ENCODE measurements at regions not wholly inside any gene's neighbourhood (a gene's known extent, or its start where the extent isn't known, plus 50 kb on each side); places are given as distances from the start of the nearest gene placed in this dataset.

DNA sequence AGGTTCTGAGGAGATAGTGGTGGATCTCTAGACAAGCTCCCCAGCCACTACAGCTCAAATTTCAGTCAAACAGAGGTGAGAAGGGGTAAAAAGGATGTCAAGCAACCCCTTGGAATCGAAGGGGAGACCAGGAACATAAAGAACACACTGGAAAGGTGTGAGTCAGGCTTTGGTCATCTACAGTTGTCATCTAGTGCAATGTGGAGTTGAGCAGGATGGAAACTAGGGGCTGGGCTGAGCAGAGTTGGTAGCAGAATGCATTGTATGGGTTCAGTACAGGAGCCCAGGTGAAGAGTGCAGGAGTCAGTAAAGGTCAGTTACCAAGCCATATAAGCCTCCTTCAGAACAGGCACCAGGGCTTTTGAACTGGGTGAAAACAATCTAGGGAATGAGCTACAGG lies 52.7 kb upstream of the VAV3 start:
- TF ChIP-seq, protein P1, sequence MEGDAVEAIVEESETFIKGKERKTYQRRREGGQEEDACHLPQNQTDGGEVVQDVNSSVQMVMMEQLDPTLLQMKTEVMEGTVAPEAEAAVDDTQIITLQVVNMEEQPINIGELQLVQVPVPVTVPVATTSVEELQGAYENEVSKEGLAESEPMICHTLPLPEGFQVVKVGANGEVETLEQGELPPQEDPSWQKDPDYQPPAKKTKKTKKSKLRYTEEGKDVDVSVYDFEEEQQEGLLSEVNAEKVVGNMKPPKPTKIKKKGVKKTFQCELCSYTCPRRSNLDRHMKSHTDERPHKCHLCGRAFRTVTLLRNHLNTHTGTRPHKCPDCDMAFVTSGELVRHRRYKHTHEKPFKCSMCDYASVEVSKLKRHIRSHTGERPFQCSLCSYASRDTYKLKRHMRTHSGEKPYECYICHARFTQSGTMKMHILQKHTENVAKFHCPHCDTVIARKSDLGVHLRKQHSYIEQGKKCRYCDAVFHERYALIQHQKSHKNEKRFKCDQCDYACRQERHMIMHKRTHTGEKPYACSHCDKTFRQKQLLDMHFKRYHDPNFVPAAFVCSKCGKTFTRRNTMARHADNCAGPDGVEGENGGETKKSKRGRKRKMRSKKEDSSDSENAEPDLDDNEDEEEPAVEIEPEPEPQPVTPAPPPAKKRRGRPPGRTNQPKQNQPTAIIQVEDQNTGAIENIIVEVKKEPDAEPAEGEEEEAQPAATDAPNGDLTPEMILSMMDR (IDR thresholded peaks at IDR 0.05), result no peak
- Histone ChIP-seq H3K27me3 (ENCODE audit: control insufficient read depth in 2 of 2, insufficient read depth in 2 of 2, low read length in 2 of 2) (no peaks in the 10 kb centered on the region), H3K4me3 (replicated peaks in 1 of 3; ENCODE audit: low read depth in 2 of 3, low read length in 3 of 3) (no peak overlapping the region), H3K9ac (ENCODE audit: insufficient read depth, low read length, poor library complexity, severe bottlenecking) (no peak overlapping the region), H3K36me3 (replicated peaks in 1 of 2; ENCODE audit: control insufficient read depth in 1 of 2, insufficient read depth in 2 of 2, low read length in 2 of 2) (no peaks in the 10 kb centered on the region), H3K4me1 (ENCODE audit: control insufficient read depth in 1 of 2, insufficient read depth in 2 of 2, low read length in 2 of 2) (no peaks in the 10 kb centered on the region), H3K79me2 (ENCODE audit: insufficient read depth, low read length) (no peaks in the 10 kb centered on the region), H3K4me2 (replicated peaks; ENCODE audit: extremely low read depth, low read length, poor library complexity, severe bottlenecking) (no peak overlapping the region), H3K9me3 (replicated peaks in 1 of 2; ENCODE audit: control insufficient read depth in 1 of 2, insufficient read depth in 1 of 2, low read length in 2 of 2) (no peaks in the 10 kb centered on the region), H2AFZ (ENCODE audit: insufficient read depth, low read depth, low read length, poor library complexity, severe bottlenecking) (no peak overlapping the region), H4K20me1 (ENCODE audit: insufficient read depth, low read length) (no peaks in the 10 kb centered on the region), H3K27ac (ENCODE audit: low read depth in 1 of 2, low read length in 2 of 2) (no peak overlapping the region)
- Mint-ChIP-seq H3K4me1 (peaks cover 3% of the 10 kb centered on the region), H3K4me3 (no peak overlapping the region), H3K27me3 (ENCODE audit: low read depth in 3 of 3) (peaks cover 0 to 6% (median 1%) of the 10 kb centered on the region in 3 donors), H3K27ac (peak overlapping the region in 1 of 7 donors; percentile 36), H3K36me3 (no peaks in the 10 kb centered on the region), H3K9me3 (peaks cover 0 to 3% (median 0%) of the 10 kb centered on the region in 7 donors)
- DNase-seq, result no peak
- intact Hi-C loops (cut with micrococcal nuclease), result no loop called here
- WGBS (ENCODE audit: insufficient coverage), result 91% methylated on average over 1 of the region's 1 CpG

- intact Hi-C loops (cut with micrococcal nuclease), result no loop called here
- H2AFZ ChIP-seq (ENCODE audit: insufficient read depth, low read depth, low read length, poor library complexity, severe bottlenecking), result peak overlapping the region; percentile 41
- TF ChIP-seq, protein P1 (IDR thresholded peaks at IDR 0.05), result no peak
- H3K4me3 Mint-ChIP-seq, result no peak overlapping the region
- H3K36me3 Mint-ChIP-seq, result no peaks in the 10 kb centered on the region
- H3K9me3 ChIP-seq (replicated peaks in 1 of 2; ENCODE audit: control insufficient read depth in 1 of 2, insufficient read depth in 1 of 2, low read length in 2 of 2), result no peaks in the 10 kb centered on the region
- no peak for DNase-seq
- no peak overlapping the region for H3K9ac ChIP-seq (ENCODE audit: insufficient read depth, low read length, poor library complexity, severe bottlenecking)
- no peaks in the 10 kb centered on the region for H4K20me1 ChIP-seq (ENCODE audit: insufficient read depth, low read length)
- no peaks in the 10 kb centered on the region for H3K4me1 ChIP-seq (ENCODE audit: control insufficient read depth in 1 of 2, insufficient read depth in 2 of 2, low read length in 2 of 2)
- H3K9me3 Mint-ChIP-seq, result peaks cover 0 to 2% (median 0%) of the 10 kb centered on the region in 7 donors
- peak overlapping the region in 1 of 7 donors; percentile 8 for H3K27ac Mint-ChIP-seq
- H3K4me2 ChIP-seq (replicated peaks; ENCODE audit: extremely low read depth, low read length, poor library complexity, severe bottlenecking), result no peak overlapping the region
- WGBS (ENCODE audit: insufficient coverage), result 21% methylated on average over 3 of the region's 4 CpGs
- H3K36me3 ChIP-seq (replicated peaks in 1 of 2; ENCODE audit: control insufficient read depth in 1 of 2, insufficient read depth in 2 of 2, low read length in 2 of 2), result no peaks in the 10 kb centered on the region
- no peaks in the 10 kb centered on the region for H3K79me2 ChIP-seq (ENCODE audit: insufficient read depth, low read length)
- H3K4me1 Mint-ChIP-seq, result peaks cover 3% of the 10 kb centered on the region
- no peaks in the 10 kb centered on the region for H3K27me3 ChIP-seq (ENCODE audit: control insufficient read depth in 2 of 2, insufficient read depth in 2 of 2, low read length in 2 of 2)
- no peak overlapping the region for H3K4me3 ChIP-seq (replicated peaks in 1 of 3; ENCODE audit: low read depth in 2 of 3, low read length in 3 of 3)
- H3K27me3 Mint-ChIP-seq (ENCODE audit: low read depth in 3 of 3), result peaks cover 0 to 6% (median 1%) of the 10 kb centered on the region in 3 donors
- no peak overlapping the region for H3K27ac ChIP-seq (ENCODE audit: low read depth in 1 of 2, low read length in 2 of 2)
These were observed 51.5 kb upstream of the VAV3 start for GRCh38 chr1:108016451-108016920.

Data from CD14-positive monocyte (primary cell).